Keratinocyte (primary cell): ENCODE measurements at regions not wholly inside any gene's neighbourhood (a gene's known extent, or its start where the extent isn't known, plus 50 kb on each side); places are given as distances from the start of the nearest gene placed in this dataset.

ENCODE experiments used
- DNase-seq: peaks from one replicate; pipeline ENCODE4 v3.0.0-alpha.2; 2011; ENCODE audit warnings: low read depth, missing footprints, low spot score
- FAIRE-seq: peaks from 2 replicates; lab custom pipeline; 2011; peaks lifted over from hg19 to GRCh38; lab: Jason Lieb, UNC
- H2AFZ ChIP-seq: 2 replicates; pipeline ENCODE4 v1.6.0; 2012; ENCODE audit warnings: low read length, control low read depth, inconsistent platforms; ENCODE audit not compliant: control insufficient read depth
- H3K27ac ChIP-seq: 2 replicates; pipeline ENCODE4 v1.5.1; 2011; ENCODE audit warnings: low read length; ENCODE audit not compliant: control insufficient read depth, insufficient read depth
- H3K27me3 ChIP-seq: 3 replicates; pipeline ENCODE4 v1.6.0; 2011; ENCODE audit warnings: low read length; ENCODE audit not compliant: control insufficient read depth, insufficient read depth; ENCODE audit errors: extremely low read depth
- H3K36me3 ChIP-seq, 2 experiments: 2 replicates in 1 of 2; 3 replicates in 1 of 2; pipeline ENCODE4 v1.5.1; 2011; ENCODE audit warnings: low read length in 2 of 2, mild to moderate bottlenecking in 1 of 2; ENCODE audit not compliant: control insufficient read depth in 2 of 2, insufficient read depth in 2 of 2; ENCODE audit errors: extremely low read depth in 1 of 2
- H3K4me1 ChIP-seq: 3 replicates; pipeline ENCODE4 v1.5.1; 2011; ENCODE audit warnings: low read length; ENCODE audit not compliant: control insufficient read depth, insufficient read depth; ENCODE audit errors: extremely low read depth
- H3K4me2 ChIP-seq: 3 replicates; pipeline ENCODE4 v1.6.0; 2011; ENCODE audit warnings: low read depth, low read length; ENCODE audit not compliant: control insufficient read depth, insufficient read depth; ENCODE audit errors: extremely low read depth
- H3K4me3 ChIP-seq, 3 experiments: fragments of 200-600 bp in 1 of 3; sonication (generic) in 1 of 3; 2 replicates in 2 of 3; 3 replicates in 1 of 3; pipeline ENCODE4 v1.5.1; 2011 to 2016; ENCODE audit warnings: low read length in 3 of 3, mild to moderate bottlenecking in 3 of 3, control low read depth in 2 of 3, inconsistent platforms in 1 of 3, low read depth in 1 of 3, mixed read lengths in 1 of 3, mixed run types in 1 of 3, moderate library complexity in 1 of 3; ENCODE audit not compliant: control insufficient read depth in 2 of 3, insufficient read depth in 2 of 3; ENCODE audit errors: extremely low read depth in 1 of 3
- H3K79me2 ChIP-seq: 2 replicates; pipeline ENCODE4 v1.6.0; 2012; ENCODE audit warnings: low read length; ENCODE audit not compliant: control insufficient read depth, insufficient read depth
- H3K9ac ChIP-seq: 3 replicates; pipeline ENCODE4 v1.6.0; 2011; ENCODE audit warnings: low read length; ENCODE audit not compliant: control insufficient read depth, insufficient read depth; ENCODE audit errors: extremely low read depth
- H3K9me1 ChIP-seq: 3 replicates; pipeline ENCODE4 v1.6.0; 2011; ENCODE audit warnings: low read length; ENCODE audit not compliant: control insufficient read depth, insufficient read depth; ENCODE audit errors: extremely low read depth
- H3K9me3 ChIP-seq: 2 replicates; pipeline ENCODE4 v1.5.1; 2012; ENCODE audit warnings: low read depth, low read length; ENCODE audit not compliant: control insufficient read depth
- H4K20me1 ChIP-seq: 3 replicates; pipeline ENCODE4 v1.6.0; 2011; ENCODE audit warnings: low read length; ENCODE audit not compliant: control insufficient read depth, insufficient read depth; ENCODE audit errors: extremely low read depth
- CTCF ChIP-seq, 3 experiments: IDR thresholded peaks in 1 of 3; conservative IDR thresholded peaks in 1 of 3; optimal IDR thresholded peaks in 1 of 3; 2 replicates in 2 of 3; 3 replicates in 1 of 3; pipeline versions ENCODE3 to v1.5.1; 2011; ENCODE audit warnings: low read length in 3 of 3, mild to moderate bottlenecking in 3 of 3, moderate library complexity in 2 of 3, control low read depth in 1 of 3, inconsistent platforms in 1 of 3; ENCODE audit not compliant: insufficient read depth in 2 of 3; ENCODE audit errors: extremely low read depth in 1 of 3
- EZH2 ChIP-seq: IDR thresholded peaks from one replicate; pipeline ENCODE4 v1.6.1; 2012; ENCODE audit warnings: inconsistent platforms, mild to moderate bottlenecking, low read length, moderate library complexity
- dilution Hi-C: fragments of 300-500 bp; cut with MboI; formaldehyde crosslinking; loops from one replicate; pipeline ENCODE4 v1.7.0; 2020; ENCODE audit warnings: low sequenced_read_pairs; ENCODE audit not compliant: extremely low pct_ligation_motif_present

- no peak overlapping the region for H2AFZ ChIP-seq
- no peaks in the 10 kb centered on the region for H4K20me1 ChIP-seq
- H3K79me2 ChIP-seq, result no peaks in the 10 kb centered on the region
- no peaks in the 10 kb centered on the region for H3K9me3 ChIP-seq
- FAIRE-seq, result no peak
- no peak overlapping the region for H3K4me3 ChIP-seq
- dilution Hi-C loops, result no loop called here
- no peak overlapping the region for H3K9ac ChIP-seq
- H3K27me3 ChIP-seq, result no peaks in the 10 kb centered on the region
- no peak overlapping the region for H3K4me2 ChIP-seq
- TF ChIP-seq CTCF (optimal IDR thresholded peaks at IDR 0.05 in 1 of 3, IDR thresholded peaks at IDR 0.05 in 1 of 3, conservative IDR thresholded peaks at IDR 0.05 in 1 of 3; ENCODE audit: extremely low read depth in 1 of 3, insufficient read depth in 2 of 3, low read length in 3 of 3) (no peak), EZH2 (no peak)
- H3K27ac ChIP-seq, result no peak overlapping the region
- no peaks in the 10 kb centered on the region for H3K36me3 ChIP-seq
- no peak for DNase-seq
- no peaks in the 10 kb centered on the region for H3K9me1 ChIP-seq
- no peaks in the 10 kb centered on the region for H3K4me1 ChIP-seq
Measured at GRCh38 chr15:79524531-79524930, 92.4 kb downstream of the MINAR1 start.

- H4K20me1 ChIP-seq, result no peaks in the 10 kb centered on the region
- no peaks in the 10 kb centered on the region for H3K27me3 ChIP-seq
- no peak overlapping the region for H3K4me3 ChIP-seq
- no peaks in the 10 kb centered on the region for H3K4me1 ChIP-seq
- H3K9me3 ChIP-seq, result no peaks in the 10 kb centered on the region
- no peak overlapping the region for H3K9ac ChIP-seq
- H3K4me2 ChIP-seq, result no peak overlapping the region
- no peak overlapping the region for H2AFZ ChIP-seq
- no peaks in the 10 kb centered on the region for H3K36me3 ChIP-seq
- dilution Hi-C loops, result no loop called here
- H3K9me1 ChIP-seq, result no peaks in the 10 kb centered on the region
- TF ChIP-seq EZH2 (no peak), CTCF (optimal IDR thresholded peaks at IDR 0.05 in 1 of 3, IDR thresholded peaks at IDR 0.05 in 1 of 3, conservative IDR thresholded peaks at IDR 0.05 in 1 of 3; ENCODE audit: extremely low read depth in 1 of 3, insufficient read depth in 2 of 3, low read length in 3 of 3) (no peak)
- no peak for FAIRE-seq
- no peak overlapping the region for H3K27ac ChIP-seq
- no peaks in the 10 kb centered on the region for H3K79me2 ChIP-seq
- no peak for DNase-seq
Measured at GRCh38 chr15:79526376-79526775, 94.2 kb downstream of the MINAR1 start.
